OCI-LY7 (cell line): ENCODE measurements at regions not wholly inside any gene's neighbourhood (a gene's known extent, or its start where the extent isn't known, plus 50 kb on each side); places are given as distances from the start of the nearest gene placed in this dataset.

Experiments
- BruUV-seq: library from RNA; stranded (reverse); fragments of 400-500 nt; replicated peaks from 2 replicates; lab custom pipeline; 2021; lab: Mats Ljungman, UMichigan
- CTCF ChIA-PET: fragments of 300-600 bp; sonication (Branson Sonifier 250); formaldehyde crosslinking; loops from one replicate; lab custom pipeline; 2022; ENCODE audit warnings: antibody characterized with exemption; ENCODE audit not compliant: unreplicated experiment; lab: Charles Lee
- POLR2A ChIA-PET: fragments of 300-600 bp; sonication (Branson Sonifier 250); formaldehyde crosslinking; loops from one replicate; lab custom pipeline; 2022; ENCODE audit warnings: antibody characterized with exemption; lab: Charles Lee
- DNase-seq: peaks from one replicate; pipeline ENCODE4 v3.0.0-alpha.2; 2015; ENCODE audit warnings: low spot score
- H2AFZ ChIP-seq: fragments of 200-600 bp; sonication (generic), shearing (Covaris generic); 2 replicates; pipeline ENCODE4 v1.6.1; 2014; ENCODE audit warnings: mild to moderate bottlenecking, antibody characterized with exemption, low read length, moderate library complexity
- H3K27ac ChIP-seq: fragments of 200-600 bp; sonication (generic); 2 replicates; pipeline ENCODE4 v1.5.1; 2014; ENCODE audit warnings: mixed run types, low read depth, mild to moderate bottlenecking, moderate library complexity, low read length, inconsistent platforms; ENCODE audit not compliant: poor library complexity, severe bottlenecking
- H3K36me3 ChIP-seq: fragments of 200-600 bp; sonication (generic); 2 replicates; pipeline ENCODE4 v1.6.1; 2014; ENCODE audit warnings: mild to moderate bottlenecking, antibody characterized with exemption, low read length, moderate library complexity, mixed read lengths; ENCODE audit not compliant: insufficient read depth
- H3K4me1 ChIP-seq: fragments of 200-600 bp; sonication (generic); 2 replicates; pipeline ENCODE4 v1.5.1; 2014; ENCODE audit warnings: mild to moderate bottlenecking, low read length; ENCODE audit not compliant: insufficient read depth, poor library complexity, severe bottlenecking
- H3K4me2 ChIP-seq: fragments of 200-600 bp; sonication (generic); 2 replicates; pipeline ENCODE4 v1.6.1; 2014; ENCODE audit warnings: mild to moderate bottlenecking, low read length
- H3K4me3 ChIP-seq: fragments of 200-600 bp; sonication (generic); 2 replicates; pipeline ENCODE4 v1.5.1; 2014; ENCODE audit warnings: mild to moderate bottlenecking, low read depth, low read length; ENCODE audit not compliant: poor library complexity, severe bottlenecking
- H3K79me2 ChIP-seq: fragments of 200-600 bp; sonication (generic); 2 replicates; pipeline ENCODE4 v1.6.1; 2016; ENCODE audit warnings: low read depth, mild to moderate bottlenecking, low read length, moderate library complexity, mixed read lengths; ENCODE audit not compliant: insufficient read depth
- H3K9me2 ChIP-seq: fragments of 200-600 bp; sonication (generic); 2 replicates; pipeline ENCODE4 v1.6.1; 2016; ENCODE audit warnings: mild to moderate bottlenecking, low read length, mixed read lengths; ENCODE audit not compliant: insufficient read depth
- H3K9me3 ChIP-seq: fragments of 200-600 bp; sonication (generic); 2 replicates; pipeline ENCODE4 v1.6.1; 2014; ENCODE audit warnings: mild to moderate bottlenecking, mixed run types, low read length, mixed read lengths
- H4K20me1 ChIP-seq: fragments of 200-600 bp; sonication (generic); 2 replicates; pipeline ENCODE4 v1.6.1; 2014; ENCODE audit warnings: mild to moderate bottlenecking, antibody characterized with exemption, low read length, moderate library complexity, mixed read lengths; ENCODE audit not compliant: insufficient read depth
- CTCF ChIP-seq: fragments of 200-600 bp; sonication (generic); conservative IDR thresholded peaks from 2 replicates; pipeline ENCODE4 v1.5.1; 2014; ENCODE audit warnings: mild to moderate bottlenecking, antibody characterized with exemption, low read length, moderate library complexity, mixed read lengths
- EZH2phosphoT487 ChIP-seq: fragments of 200-600 bp; sonication (generic); IDR thresholded peaks from 2 replicates; pipeline ENCODE4 v1.6.1; 2018; ENCODE audit warnings: low read depth, borderline replicate concordance, mild to moderate bottlenecking, mixed run types, antibody characterized with exemption, low read length, moderate library complexity, mixed read lengths
- intact Hi-C: fragments of 100-400 bp; cut with micrococcal nuclease; formaldehyde crosslinking; loops from one replicate; pipeline ENCODE4 v1.10.0; 2022; ENCODE audit not compliant: unreplicated experiment

DNA sequence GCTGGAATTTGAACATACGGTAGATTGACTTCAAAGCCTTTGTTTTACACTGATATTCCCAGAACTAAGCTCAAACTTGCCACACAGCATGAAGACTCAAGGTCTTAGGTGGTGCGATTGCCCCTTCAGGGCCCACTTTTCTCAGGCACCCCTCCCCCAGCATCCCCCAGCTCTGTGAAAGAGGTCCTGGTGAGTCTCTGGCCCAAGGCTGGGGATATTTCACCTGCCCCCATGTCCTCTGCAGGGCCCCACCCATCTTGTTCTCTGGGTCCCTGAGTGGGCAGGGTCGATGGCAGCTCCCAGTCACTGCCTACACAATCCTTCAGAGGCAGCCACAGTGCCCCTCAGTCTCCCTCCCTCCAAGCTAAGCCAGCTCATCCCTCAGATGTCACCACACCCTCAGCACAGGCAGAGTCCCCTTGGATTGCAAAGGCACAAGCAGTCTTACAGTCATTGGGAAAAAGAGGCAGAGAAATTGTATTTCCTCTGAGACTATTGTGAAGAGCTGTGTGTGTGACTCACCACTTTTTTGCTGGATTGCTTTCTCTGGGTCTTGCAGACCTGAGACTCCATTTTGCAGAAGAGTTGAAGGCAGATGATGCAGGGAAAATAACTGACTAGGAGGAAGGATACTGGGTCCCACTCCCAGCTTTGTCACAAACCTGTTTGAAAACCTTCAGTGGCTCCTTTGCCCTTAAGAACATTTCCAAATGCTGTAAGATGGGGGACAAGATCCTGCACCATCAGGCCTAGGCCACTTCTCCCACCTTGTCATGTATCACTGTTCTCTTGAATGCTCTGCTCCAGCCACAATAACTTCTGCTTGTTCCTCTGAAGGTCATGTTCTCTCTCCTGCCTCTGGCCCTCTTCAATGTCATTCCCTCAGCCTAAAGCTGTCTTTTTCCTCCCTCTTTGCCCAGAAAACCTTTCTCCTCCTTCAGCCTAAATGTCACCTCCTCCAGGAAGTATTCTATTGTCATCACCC, 119.1 kb upstream of the GRIK3 start:
- no peaks in the 10 kb centered on the region for H4K20me1 ChIP-seq
- no peaks in the 10 kb centered on the region for H3K9me3 ChIP-seq
- no peaks in the 10 kb centered on the region for H3K4me1 ChIP-seq
- H3K9me2 ChIP-seq = no peaks in the 10 kb centered on the region
- H3K79me2 ChIP-seq = no peaks in the 10 kb centered on the region
- no peak for DNase-seq
- intact Hi-C loops = no loop called here
- ChIA-PET CTCF (no interaction called here), POLR2A (no interaction called here)
- no peak overlapping the region for H2AFZ ChIP-seq
- H3K36me3 ChIP-seq = no peaks in the 10 kb centered on the region
- H3K27ac ChIP-seq = no peak overlapping the region
- TF ChIP-seq CTCF (no peak), EZH2phosphoT487 (no peak)
- no peak overlapping the region for H3K4me2 ChIP-seq
- BruUV-seq = no TSS peak
- H3K4me3 ChIP-seq = no peak overlapping the region

GRCh38 chr1:37156646-37157045, 122.3 kb upstream of the GRIK3 start:
- ChIA-PET POLR2A (no interaction called here), CTCF (no interaction called here)
- BruUV-seq = no TSS peak

More at GRCh38 chr1:37156646-37157045, 122.3 kb upstream of the GRIK3 start:
- Histone ChIP-seq H2AFZ (no peak overlapping the region), H3K4me3 (no peak overlapping the region), H4K20me1 (no peaks in the 10 kb centered on the region), H3K9me3 (no peaks in the 10 kb centered on the region), H3K4me2 (no peak overlapping the region), H3K36me3 (no peaks in the 10 kb centered on the region), H3K9me2 (no peaks in the 10 kb centered on the region), H3K27ac (no peak overlapping the region), H3K79me2 (no peaks in the 10 kb centered on the region), H3K4me1 (no peaks in the 10 kb centered on the region)
- TF ChIP-seq CTCF = no peak
- intact Hi-C loops = no loop called here
- no peak for DNase-seq
